Karpas-422 (cell line): ENCODE measurements at regions not wholly inside any gene's neighbourhood (a gene's known extent, or its start where the extent isn't known, plus 50 kb on each side); places are given as distances from the start of the nearest gene placed in this dataset.

Source experiments
- DNase-seq: peaks from one replicate; pipeline ENCODE4 v3.0.0-alpha.2; 2015
- H2AFZ ChIP-seq: fragments of 200-600 bp; sonication (generic); 2 replicates; pipeline ENCODE4 v1.6.1; 2014; ENCODE audit warnings: antibody characterized with exemption, low read length, mixed read lengths
- H3K27ac ChIP-seq: fragments of 200-600 bp; sonication (generic); 2 replicates; pipeline ENCODE4 v1.5.1; 2014; ENCODE audit warnings: mild to moderate bottlenecking, low read length, moderate library complexity
- H3K27me3 ChIP-seq: fragments of 200-600 bp; sonication (generic); 2 replicates; pipeline ENCODE4 v1.6.1; 2014; ENCODE audit warnings: low read length, mixed read lengths
- H3K36me3 ChIP-seq: fragments of 200-600 bp; sonication (generic); 2 replicates; pipeline ENCODE4 v1.6.1; 2014; ENCODE audit warnings: low read length, mixed read lengths; ENCODE audit not compliant: insufficient read depth
- H3K4me1 ChIP-seq: fragments of 200-600 bp; sonication (generic); 2 replicates; pipeline ENCODE4 v1.6.1; 2014; ENCODE audit warnings: mild to moderate bottlenecking, low read length, mixed read lengths
- H3K4me2 ChIP-seq: fragments of 200-600 bp; sonication (generic); 2 replicates; pipeline ENCODE4 v1.6.1; 2014; ENCODE audit warnings: low read length, low read depth, mild to moderate bottlenecking; ENCODE audit not compliant: poor library complexity, severe bottlenecking
- H3K4me3 ChIP-seq: fragments of 200-600 bp; sonication (generic); 2 replicates; pipeline ENCODE4 v1.5.1; 2014; ENCODE audit warnings: mild to moderate bottlenecking, antibody characterized with exemption, low read length, mixed read lengths
- H3K79me2 ChIP-seq: fragments of 200-600 bp; sonication (generic); 2 replicates; pipeline ENCODE4 v1.6.1; 2014; ENCODE audit warnings: mild to moderate bottlenecking, low read length, mixed read lengths
- H3K9ac ChIP-seq: fragments of 200-600 bp; sonication (generic); 2 replicates; pipeline ENCODE4 v1.6.0; 2014; ENCODE audit warnings: low read length
- H3K9me2 ChIP-seq: fragments of 200-600 bp; sonication (generic), shearing (Covaris generic); replicated peaks from 2 replicates; pipeline ENCODE4 v1.6.0; 2014; ENCODE audit warnings: mild to moderate bottlenecking, low read length, moderate library complexity; ENCODE audit not compliant: insufficient read depth
- H3K9me3 ChIP-seq: fragments of 300-700, 200-600 bp; sonication (generic); 2 replicates; pipeline ENCODE4 v1.6.1; 2014; ENCODE audit warnings: low read length, mixed read lengths
- H4K20me1 ChIP-seq: fragments of 200-600 bp; sonication (generic); 2 replicates; pipeline ENCODE4 v1.6.1; 2014; ENCODE audit warnings: mild to moderate bottlenecking, antibody characterized with exemption, low read length, low read depth; ENCODE audit not compliant: insufficient read depth

DNA sequence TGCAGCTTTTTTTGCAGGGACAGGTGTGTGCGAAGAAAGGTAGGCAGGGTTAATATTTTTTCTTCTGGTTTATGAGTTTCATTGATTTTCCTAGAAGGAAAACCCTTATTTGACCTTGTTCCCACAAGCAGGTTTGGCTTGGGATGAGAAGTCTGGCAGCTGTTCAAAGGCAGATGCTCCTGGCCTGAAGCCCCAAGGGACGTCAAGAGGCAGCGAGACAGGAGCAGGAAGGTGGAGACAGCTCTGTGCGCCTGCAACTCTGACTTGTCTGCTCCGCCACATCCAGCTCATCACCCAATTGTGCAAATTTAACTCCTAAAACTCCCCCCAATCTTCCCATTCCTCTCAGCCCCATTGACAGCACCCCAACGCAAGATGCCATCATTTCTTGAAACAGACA lies 136.8 kb upstream of the XYLT1 start:
- Histone ChIP-seq H3K36me3 (no peaks in the 10 kb centered on the region), H2AFZ (no peak overlapping the region), H3K9me2 (no peaks in the 10 kb centered on the region), H3K4me2 (no peak overlapping the region), H3K9ac (no peak overlapping the region), H3K79me2 (no peaks in the 10 kb centered on the region), H3K4me1 (no peaks in the 10 kb centered on the region), H3K27ac (no peak overlapping the region), H3K4me3 (no peak overlapping the region), H4K20me1 (no peaks in the 10 kb centered on the region), H3K9me3 (no peaks in the 10 kb centered on the region), H3K27me3 (no peaks in the 10 kb centered on the region)
- DNase-seq = no peak

DNA sequence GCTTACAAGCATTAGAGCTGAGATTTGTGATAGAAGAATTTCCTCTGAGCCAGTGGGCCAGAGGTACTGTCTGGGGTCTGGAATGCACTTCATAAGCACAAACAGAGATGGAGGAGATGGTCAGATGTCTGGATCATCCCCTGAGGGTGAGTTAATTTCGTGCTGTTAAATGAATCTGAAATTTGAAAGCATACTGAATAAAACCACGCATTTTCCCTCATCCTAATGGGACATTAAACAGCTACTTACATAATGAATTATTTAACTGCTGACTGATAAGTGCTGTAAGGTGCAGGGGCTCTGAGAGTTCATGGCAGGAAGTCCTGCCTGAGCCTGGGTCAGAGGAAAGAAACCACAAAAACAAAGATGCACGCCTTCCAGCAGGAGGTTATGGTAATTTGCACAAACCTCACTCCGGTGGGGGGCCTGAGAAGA lies 136.3 kb upstream of the XYLT1 start:
- no peak overlapping the region for H3K4me3 ChIP-seq
- H4K20me1 ChIP-seq = no peaks in the 10 kb centered on the region
- H3K4me2 ChIP-seq = no peak overlapping the region
- no peak overlapping the region for H3K27ac ChIP-seq
- H3K27me3 ChIP-seq = no peaks in the 10 kb centered on the region
- no peaks in the 10 kb centered on the region for H3K36me3 ChIP-seq
- H3K9me3 ChIP-seq = no peaks in the 10 kb centered on the region
- DNase-seq = no peak
- no peak overlapping the region for H2AFZ ChIP-seq
- no peaks in the 10 kb centered on the region for H3K9me2 ChIP-seq
- no peaks in the 10 kb centered on the region for H3K4me1 ChIP-seq
- H3K79me2 ChIP-seq = no peaks in the 10 kb centered on the region
- H3K9ac ChIP-seq = no peak overlapping the region

DNA sequence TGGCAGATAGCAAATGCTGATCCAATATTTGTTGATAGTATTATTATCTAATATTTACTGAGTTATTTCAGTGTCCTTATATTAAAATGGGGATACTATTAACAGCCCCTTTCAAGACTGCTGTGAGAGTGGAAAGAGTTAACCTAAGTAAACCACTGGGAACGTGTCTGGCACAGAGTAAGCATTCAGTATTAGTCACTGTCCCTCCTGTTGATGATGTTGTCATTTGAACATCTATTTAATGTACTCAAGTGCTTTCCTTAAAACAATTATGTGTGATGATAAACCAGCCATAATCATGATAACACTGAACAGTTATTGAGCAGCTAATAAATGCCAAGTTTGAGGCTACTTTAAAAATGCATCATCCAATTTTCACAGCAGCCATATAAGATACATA lies 135.7 kb upstream of the XYLT1 start:
- Histone ChIP-seq H3K9ac (no peak overlapping the region), H3K27me3 (no peaks in the 10 kb centered on the region), H3K9me3 (no peaks in the 10 kb centered on the region), H3K4me1 (no peaks in the 10 kb centered on the region), H3K36me3 (no peaks in the 10 kb centered on the region), H3K79me2 (no peaks in the 10 kb centered on the region), H3K4me3 (no peak overlapping the region), H2AFZ (no peak overlapping the region), H3K27ac (no peak overlapping the region), H3K4me2 (no peak overlapping the region), H3K9me2 (no peaks in the 10 kb centered on the region), H4K20me1 (no peaks in the 10 kb centered on the region)
- no peak for DNase-seq

DNA sequence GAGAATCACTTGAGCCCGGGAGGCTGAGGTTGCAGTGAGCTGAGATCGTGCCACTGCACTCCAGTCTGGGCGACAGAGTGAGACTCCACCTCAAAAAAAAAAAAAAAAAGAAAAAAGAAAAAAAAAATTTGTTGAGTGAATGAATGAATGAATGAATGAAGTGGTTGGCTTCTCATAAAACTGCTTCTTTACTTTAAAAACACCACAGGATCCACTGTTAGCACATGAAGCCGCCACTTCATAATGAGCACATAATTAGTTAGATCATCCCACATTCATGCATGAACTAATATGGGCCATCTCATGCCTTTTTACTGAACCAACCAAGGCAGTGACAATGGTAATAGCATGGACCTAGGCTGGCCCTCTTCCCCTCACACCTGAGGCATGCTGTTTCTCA lies 135.0 kb upstream of the XYLT1 start:
- no peaks in the 10 kb centered on the region for H3K9me3 ChIP-seq

DNA sequence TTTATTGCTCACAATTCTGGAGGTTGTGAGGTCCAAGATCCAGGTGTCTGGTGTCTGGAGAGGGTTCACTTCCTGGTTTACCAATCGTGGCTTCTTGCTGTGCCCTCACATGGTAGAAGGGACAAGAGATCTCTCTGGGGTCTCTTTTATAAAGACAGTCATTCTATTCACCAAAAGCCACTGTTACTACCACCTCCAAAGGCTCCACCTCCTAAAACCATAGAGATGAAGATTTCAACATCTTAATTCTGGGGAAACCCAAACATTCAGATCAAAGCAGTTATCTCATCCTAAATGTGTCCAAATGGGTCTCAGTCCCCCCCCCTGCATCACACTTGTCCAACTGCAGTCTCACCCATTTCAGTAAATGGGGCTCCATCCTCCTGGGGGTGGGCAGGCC lies 132.9 kb upstream of the XYLT1 start:
- no peaks in the 10 kb centered on the region for H3K9me3 ChIP-seq
- H3K27me3 ChIP-seq = no peaks in the 10 kb centered on the region
- DNase-seq = no peak
- no peak overlapping the region for H3K9ac ChIP-seq
- no peaks in the 10 kb centered on the region for H4K20me1 ChIP-seq
- no peaks in the 10 kb centered on the region for H3K9me2 ChIP-seq
- no peak overlapping the region for H2AFZ ChIP-seq
- H3K4me1 ChIP-seq = no peaks in the 10 kb centered on the region
- no peak overlapping the region for H3K4me2 ChIP-seq
- H3K79me2 ChIP-seq = no peaks in the 10 kb centered on the region
- H3K4me3 ChIP-seq = no peak overlapping the region
- H3K27ac ChIP-seq = no peak overlapping the region
- H3K36me3 ChIP-seq = no peaks in the 10 kb centered on the region

More for the DNA sequence above, 135.0 kb upstream of the XYLT1 start:
- no peaks in the 10 kb centered on the region for H4K20me1 ChIP-seq
- H3K4me2 ChIP-seq = no peak overlapping the region
- no peaks in the 10 kb centered on the region for H3K9me2 ChIP-seq
- no peak for DNase-seq
- H2AFZ ChIP-seq = no peak overlapping the region
- H3K4me1 ChIP-seq = no peaks in the 10 kb centered on the region
- no peaks in the 10 kb centered on the region for H3K36me3 ChIP-seq
- H3K79me2 ChIP-seq = no peaks in the 10 kb centered on the region
- H3K4me3 ChIP-seq = no peak overlapping the region
- H3K27ac ChIP-seq = no peak overlapping the region
- no peak overlapping the region for H3K9ac ChIP-seq
- H3K27me3 ChIP-seq = no peaks in the 10 kb centered on the region

DNA sequence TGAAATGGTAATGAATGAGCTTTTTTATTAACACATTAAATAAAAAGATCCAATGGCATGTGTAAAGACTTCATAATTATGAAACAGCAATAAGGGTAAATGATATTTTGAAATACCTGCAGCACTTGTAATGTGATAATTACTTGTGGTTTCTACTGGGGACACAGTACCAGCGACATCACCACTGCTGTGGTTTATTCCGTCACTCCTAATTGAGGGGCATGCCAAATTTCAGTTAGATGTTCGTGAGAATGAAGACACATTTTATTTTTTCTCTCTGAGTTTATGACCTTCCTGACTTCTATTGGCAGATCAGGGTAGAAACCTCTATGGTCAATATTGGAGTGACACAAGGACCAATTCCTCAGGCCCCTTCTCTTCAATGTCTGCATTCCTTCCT lies 131.9 kb upstream of the XYLT1 start:
- Histone ChIP-seq H4K20me1 (no peaks in the 10 kb centered on the region), H2AFZ (no peak overlapping the region), H3K9me3 (no peaks in the 10 kb centered on the region), H3K9me2 (no peaks in the 10 kb centered on the region), H3K27ac (no peak overlapping the region), H3K4me1 (no peaks in the 10 kb centered on the region), H3K4me2 (no peak overlapping the region), H3K27me3 (no peaks in the 10 kb centered on the region), H3K79me2 (no peaks in the 10 kb centered on the region), H3K4me3 (no peak overlapping the region), H3K9ac (no peak overlapping the region), H3K36me3 (no peaks in the 10 kb centered on the region)
- DNase-seq = no peak

DNA sequence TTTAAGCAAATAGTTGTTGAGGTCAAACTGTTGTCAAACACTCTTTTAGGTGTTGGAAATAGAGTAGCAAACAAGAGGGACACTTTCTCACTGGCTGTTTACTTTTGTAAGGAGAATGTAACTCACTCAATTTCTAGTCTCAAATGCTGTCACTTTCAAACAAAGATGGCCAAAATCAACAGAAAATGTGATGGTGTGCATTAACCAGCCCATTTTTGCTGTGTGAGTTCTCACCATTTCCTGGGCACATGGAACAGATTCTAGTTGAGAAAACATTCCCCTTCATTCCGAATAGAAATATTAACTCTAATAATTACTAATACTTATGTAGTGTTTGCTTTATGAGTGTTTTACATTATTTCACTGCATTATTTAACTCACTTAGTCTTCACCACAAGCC lies 128.2 kb upstream of the XYLT1 start:
- H3K4me3 ChIP-seq = no peak overlapping the region
- no peak for DNase-seq
- no peaks in the 10 kb centered on the region for H4K20me1 ChIP-seq
- H3K9ac ChIP-seq = no peak overlapping the region
- H3K4me2 ChIP-seq = no peak overlapping the region
- no peaks in the 10 kb centered on the region for H3K27me3 ChIP-seq
- H3K36me3 ChIP-seq = no peaks in the 10 kb centered on the region
- no peaks in the 10 kb centered on the region for H3K9me3 ChIP-seq
- H3K4me1 ChIP-seq = no peaks in the 10 kb centered on the region
- H3K79me2 ChIP-seq = no peaks in the 10 kb centered on the region
- no peak overlapping the region for H3K27ac ChIP-seq
- H3K9me2 ChIP-seq = no peaks in the 10 kb centered on the region
- no peak overlapping the region for H2AFZ ChIP-seq

DNA sequence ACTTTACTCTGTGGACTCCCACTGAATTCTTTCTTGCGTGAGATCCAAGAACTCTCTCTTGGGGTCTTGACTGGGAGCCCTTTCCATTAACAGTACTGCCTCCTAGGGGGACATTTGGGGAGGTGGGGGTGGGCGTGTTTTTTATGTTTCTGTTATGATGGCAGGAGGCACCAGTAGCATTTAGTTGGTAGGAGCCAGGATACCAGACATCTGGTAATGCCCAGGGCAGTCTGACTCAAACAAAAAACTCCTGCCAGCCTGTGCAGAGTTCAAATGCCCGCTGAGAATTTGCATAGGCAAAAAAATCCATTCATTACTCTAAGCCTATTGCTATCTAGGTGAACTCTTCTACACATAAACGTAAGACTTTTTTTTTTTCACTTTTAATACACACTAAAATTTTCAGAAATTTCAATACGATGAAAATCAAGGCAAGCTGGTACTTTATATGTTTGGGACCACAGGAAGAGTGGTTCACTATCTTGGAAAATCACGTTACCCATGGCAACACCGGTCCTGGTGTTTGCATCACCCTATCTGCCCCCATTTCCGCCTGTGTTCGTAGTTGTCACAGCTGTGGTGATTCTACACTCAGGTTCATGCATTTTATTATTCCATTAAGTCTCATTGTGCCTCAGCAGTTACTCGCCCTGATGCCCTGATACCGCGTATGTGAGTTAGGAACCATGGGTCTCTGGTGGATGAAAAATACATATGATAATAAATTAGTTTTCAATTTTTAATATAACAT lies 121.1 kb upstream of the XYLT1 start:
- Histone ChIP-seq H3K79me2 (no peaks in the 10 kb centered on the region), H3K9me2 (no peaks in the 10 kb centered on the region), H3K36me3 (no peaks in the 10 kb centered on the region), H3K4me3 (no peak overlapping the region), H3K9me3 (no peaks in the 10 kb centered on the region), H3K27me3 (no peaks in the 10 kb centered on the region), H4K20me1 (no peaks in the 10 kb centered on the region), H3K4me1 (peaks cover 2% of the 10 kb centered on the region; the same call in 1 of the 2 replicates), H2AFZ (no peak overlapping the region), H3K4me2 (no peak overlapping the region), H3K9ac (no peak overlapping the region), H3K27ac (no peak overlapping the region)
- no peak for DNase-seq
